RPMI7951 (cell line): ENCODE measurements at regions not wholly inside any gene's neighbourhood (a gene's known extent, or its start where the extent isn't known, plus 50 kb on each side); places are given as distances from the start of the nearest gene placed in this dataset.
"Not testable (repeated sequence)": the region's sequence is repeated elsewhere in the genome, so short reads cannot be mapped to it uniquely, and the experiment has no call there.

Experiments
- DNase-seq: peaks from one replicate; pipeline ENCODE4 v3.0.0-alpha.2; 2012; ENCODE audit warnings: low read depth

DNA sequence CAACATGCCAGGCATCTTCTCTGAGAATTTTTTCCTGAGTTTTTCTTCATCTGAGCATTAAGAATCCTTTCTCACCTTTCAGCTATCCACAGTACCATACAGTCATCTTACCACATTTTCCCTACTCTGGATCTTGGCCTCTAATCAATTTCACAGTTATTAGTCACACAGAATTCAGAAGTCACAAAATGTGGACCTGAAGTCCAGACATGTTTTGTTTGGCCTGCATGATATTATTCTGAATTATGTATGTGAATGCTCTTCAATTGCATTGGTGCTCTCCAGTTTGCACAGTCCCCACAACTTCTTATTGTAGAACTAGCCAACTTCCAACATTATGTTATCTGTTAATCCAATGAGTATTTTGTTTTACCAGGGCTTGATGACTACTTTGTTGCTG is 102.3 kb upstream of the GRIA3 start:
- no peak for DNase-seq

DNA sequence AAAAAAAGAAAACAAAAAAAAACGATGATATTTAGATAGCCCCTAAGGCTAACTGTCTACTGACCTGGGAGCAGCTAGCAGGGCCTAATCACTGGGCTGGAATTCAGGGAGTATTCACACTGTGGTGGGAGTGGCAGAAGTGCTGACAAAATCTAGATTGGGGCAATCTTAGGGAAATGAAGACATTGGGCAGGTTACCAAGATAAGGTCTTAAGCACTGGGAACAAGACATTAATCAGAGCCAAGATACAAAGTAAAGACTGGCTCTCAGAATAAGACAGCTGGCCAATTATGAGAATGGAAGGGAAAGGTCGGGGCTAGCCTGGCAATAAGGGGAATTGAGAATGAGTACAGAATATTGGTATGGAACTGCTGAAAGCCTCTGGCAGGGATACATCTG is 100.2 kb upstream of the GRIA3 start:
- peak; percentile 42 for DNase-seq

DNA sequence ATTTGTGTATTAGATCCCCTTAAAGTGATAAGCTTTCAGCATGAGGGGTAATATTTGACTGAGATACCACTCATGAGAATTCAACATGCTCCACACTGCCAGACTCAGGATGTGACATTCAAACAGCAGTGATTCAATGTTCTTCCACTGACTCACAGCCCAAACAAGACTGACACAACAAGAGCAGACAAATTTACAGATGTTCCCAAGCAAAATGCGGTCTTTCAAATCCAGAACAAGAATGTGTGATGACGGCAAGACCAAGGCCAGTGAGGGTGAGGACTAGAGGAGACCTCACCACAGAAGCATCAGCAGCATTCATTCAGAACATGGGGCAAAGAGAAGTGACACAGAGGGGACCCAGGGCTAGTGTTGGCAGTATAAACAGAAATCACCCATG is 99.3 kb upstream of the GRIA3 start:
- DNase-seq: peak; percentile 68

DNA sequence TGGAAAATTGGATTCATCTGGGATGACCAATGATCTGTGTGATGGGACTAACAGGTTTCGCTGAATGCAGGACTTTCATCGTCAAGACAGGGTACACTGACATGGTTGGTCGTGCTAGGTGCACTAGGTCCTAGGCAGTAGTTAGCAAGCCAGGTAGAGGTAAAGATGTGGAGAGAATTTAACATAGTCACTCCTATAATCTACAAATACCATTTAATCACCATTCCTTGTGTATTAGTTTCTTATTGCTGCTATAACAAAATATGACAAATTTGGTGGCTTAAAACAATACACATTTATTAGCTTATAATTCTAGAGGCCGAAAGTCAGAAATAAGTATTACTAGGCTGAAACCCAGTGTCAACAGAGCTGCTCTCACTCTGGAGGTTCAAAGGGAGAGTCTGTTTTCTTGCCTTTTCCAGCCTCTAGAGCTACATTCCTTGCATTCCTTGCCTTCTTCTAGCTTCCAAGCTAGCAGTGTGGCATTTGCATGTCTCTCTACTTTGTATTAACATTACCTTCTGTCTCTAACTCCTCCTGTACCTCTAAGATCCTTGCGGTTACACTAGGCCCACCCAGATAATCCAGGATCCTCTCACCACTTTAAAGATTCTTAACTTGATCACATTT is 98.7 kb upstream of the GRIA3 start:
- DNase-seq: no peak

DNA sequence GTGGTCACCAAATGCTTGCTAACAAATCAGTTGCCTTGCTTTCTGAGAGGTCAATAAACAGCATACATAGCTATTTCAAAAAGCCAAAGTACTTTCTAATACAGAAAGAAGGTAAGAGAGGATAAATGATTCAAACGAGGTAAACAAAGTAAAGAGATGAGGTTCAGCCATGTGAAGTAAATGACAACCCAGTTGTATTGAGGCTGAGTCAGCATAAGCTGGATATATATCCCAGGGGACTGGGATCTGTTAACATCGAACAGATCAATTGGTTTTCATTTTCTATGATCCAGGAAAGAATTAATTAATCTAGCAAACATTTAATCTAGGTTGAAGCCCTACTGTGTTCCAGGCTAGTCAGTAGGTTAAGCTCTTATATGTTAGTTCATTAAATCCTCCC is 97.3 kb upstream of the GRIA3 start:
- no peak for DNase-seq

DNA sequence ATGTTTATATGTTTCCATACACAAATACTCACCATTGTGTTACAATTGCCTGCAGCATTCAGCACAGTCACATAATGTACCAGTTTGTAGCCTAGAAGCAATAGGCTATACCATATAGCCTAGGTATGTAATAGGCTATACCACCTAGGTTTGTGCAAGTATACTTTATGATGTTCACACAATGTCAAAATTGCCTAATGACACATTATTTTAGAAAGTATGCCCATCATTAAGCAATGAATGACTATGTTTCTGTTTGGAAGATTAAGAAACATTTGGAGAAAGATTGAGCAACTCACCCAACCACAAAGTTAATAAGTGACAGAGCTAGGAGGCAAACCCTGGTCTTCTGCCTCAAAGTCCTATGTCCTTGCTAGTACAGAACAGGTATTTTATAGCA is 96.8 kb upstream of the GRIA3 start:
- no peak for DNase-seq

DNA sequence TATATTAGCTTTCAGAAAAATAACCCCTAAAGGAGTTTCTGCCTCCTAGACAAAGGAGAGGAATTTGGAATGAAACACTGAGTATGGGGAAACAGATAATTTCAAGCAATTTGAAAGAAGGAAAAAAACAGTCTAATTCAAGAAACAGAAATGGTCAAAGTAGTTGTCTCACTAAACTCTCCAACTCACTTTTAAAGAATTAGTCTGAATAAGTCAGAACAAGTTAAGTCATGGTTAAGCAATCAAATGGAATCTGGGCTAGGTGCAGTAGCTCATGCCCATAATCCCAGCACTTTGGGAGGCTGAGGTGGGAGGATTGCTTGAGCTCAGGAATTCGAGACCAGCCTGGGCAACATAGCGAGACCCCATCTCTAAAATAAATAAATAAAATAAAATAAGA is 95.7 kb upstream of the GRIA3 start:
- no peak for DNase-seq

DNA sequence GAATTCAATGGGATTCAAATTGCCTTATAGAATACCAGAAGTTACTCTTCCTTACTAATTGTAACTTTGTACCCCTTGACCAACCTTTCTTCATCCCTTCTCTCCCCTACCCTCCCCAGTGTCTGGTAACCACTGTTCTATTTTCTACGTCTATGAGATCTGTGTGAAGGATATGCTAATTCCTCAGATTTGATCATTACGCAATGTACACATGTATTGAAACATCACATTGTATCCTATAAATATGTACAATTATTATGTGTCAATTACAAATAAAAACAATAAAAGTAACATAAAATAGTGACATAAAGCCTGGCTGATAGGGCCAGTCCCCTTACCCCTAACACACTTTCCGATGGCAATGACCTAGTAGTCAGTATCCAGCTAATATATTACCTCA is 95.1 kb upstream of the GRIA3 start:
- DNase-seq: no peak

DNA sequence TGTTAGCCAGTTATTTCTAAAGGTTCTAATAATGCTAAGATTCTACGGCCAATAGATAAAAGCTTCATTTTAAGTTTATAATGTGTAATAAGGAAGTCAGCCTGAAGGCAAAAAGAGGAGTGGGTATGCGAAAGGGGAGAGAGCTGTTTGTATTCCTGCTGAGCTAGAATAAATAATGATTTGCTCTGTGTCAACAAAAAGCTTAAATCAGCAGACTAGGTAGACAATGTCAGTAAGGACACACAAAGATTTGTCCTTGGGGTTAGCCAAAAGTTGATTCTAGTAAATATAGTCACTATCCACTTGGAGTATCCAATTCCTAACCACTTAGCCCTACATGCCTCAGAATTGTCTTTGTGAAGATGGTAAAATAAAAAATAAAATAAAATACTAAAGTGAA is 90.3 kb upstream of the GRIA3 start:
- DNase-seq: no peak

DNA sequence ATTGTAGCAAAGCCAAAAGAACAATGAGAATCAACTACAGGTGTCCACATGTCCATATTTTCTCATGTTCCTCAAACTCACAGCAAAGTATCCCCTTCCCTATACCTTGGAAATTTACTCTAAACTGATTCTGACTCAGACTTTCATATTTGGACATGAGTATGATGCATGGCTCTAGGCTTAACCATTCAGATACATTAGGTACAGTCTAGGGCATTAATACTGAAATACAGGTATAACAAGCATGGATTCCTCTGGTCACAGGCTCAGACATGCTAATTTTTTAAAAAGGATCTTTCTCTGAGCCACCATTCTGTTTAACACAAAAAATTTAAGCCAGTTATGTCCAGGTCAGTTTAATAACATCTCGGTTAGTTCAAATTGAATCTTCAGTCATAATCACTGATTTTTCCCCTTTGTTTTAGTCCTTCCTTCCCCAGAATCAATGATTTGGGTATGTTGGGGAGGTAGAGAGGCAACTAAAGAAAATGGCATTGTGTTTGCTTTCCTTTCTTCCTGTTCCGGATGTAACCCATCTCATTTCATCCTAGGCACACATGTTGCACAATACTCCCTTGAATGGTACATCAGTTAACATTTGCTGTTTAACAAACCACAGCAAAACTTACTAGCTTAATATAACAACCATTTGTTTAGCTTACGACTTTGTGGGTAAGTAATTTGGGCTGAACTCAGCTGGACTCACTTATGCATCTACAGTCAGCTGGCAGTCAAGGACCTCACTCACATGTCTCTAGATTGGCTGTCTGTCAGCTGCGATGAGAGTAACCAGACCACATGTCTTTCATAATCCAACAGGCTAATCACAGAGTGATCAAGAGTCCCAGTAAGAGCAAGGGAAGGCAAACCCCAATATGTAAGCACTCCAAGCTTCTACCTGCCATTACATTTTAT is 75.3 kb upstream of the GRIA3 start:
- DNase-seq: peak; percentile 43

DNA sequence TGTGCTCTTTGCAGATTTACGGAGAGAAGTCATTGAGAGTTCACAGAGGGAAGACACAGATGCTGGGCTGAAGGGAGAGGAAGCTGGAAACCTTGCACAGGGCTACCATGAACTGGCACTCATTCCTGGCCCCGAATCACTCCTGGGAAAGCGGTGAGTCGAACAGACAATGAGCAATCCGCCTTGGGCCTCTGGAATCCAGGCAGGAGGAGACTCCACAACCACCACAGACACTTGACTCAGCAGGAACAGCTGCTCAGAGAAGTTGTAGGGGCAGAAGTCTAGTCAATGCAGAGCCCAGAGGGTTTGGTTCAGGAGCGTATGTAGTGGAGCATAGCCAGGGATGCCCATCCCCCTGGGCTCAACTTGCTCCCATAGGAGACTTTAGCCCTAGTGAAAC is 62.8 kb upstream of the GRIA3 start:
- DNase-seq: peak; percentile 76

DNA sequence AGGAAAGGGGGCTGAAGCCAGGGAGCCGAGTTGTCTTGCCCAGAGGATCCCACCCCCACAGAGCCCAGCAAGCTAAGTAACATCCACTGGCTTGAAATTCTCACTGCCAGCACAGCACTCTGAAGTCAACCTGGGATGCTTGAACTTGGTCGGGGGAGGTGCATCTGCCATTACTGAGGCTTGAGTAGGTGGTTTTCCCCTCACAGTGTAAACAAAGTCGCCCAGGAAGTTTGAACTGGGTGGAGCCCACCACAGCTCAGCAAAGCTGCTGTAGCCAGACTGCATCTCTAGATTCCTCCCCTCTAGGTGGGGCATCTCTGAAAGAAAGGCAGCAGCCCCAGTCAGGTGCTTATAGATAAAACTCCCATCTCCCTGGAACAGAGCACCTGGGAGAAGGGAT is 54.3 kb upstream of the GRIA3 start:
- not testable (repeated sequence) for DNase-seq
